ENCODE measurements at regions not wholly inside any gene's neighbourhood (a gene's known extent, or its start where the extent isn't known, plus 50 kb on each side); places are given as distances from the start of the nearest gene placed in this dataset.

DNA sequence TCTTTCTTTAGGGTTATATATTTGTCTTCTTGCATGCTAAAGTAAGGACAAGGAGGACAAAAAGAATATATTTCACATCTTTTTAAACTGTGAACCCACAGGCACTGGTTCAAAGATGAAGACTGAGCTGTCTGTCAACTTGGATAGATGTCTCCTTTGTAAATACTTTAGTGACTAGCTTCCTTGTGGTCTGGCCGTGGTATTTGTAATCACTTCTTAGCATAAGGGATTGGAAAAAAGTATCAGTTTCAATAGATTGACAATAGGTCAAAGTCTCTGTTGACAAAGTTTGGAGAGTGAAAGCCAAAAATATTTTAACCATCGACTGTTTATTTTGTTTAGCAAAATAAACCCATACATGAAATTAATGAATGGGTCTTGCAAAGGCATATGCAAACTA lies 91.4 kb downstream of the TMEM167A start:
- TF ChIP-seq TAF1 (IDR thresholded peaks at IDR 0.05; ENCODE audit: low read depth, low read length) (no peak), EZH2 (IDR thresholded peaks at IDR 0.05; ENCODE audit: low read depth, low read length, severe bottlenecking) (no peak), FOSL1 (IDR thresholded peaks at IDR 0.05; ENCODE audit: insufficient read depth, low read depth, low read length) (no peak), CEBPB (IDR thresholded peaks at IDR 0.05; ENCODE audit: low read depth, low read length) (no peak)
- TF ChIP-seq, protein P1, sequence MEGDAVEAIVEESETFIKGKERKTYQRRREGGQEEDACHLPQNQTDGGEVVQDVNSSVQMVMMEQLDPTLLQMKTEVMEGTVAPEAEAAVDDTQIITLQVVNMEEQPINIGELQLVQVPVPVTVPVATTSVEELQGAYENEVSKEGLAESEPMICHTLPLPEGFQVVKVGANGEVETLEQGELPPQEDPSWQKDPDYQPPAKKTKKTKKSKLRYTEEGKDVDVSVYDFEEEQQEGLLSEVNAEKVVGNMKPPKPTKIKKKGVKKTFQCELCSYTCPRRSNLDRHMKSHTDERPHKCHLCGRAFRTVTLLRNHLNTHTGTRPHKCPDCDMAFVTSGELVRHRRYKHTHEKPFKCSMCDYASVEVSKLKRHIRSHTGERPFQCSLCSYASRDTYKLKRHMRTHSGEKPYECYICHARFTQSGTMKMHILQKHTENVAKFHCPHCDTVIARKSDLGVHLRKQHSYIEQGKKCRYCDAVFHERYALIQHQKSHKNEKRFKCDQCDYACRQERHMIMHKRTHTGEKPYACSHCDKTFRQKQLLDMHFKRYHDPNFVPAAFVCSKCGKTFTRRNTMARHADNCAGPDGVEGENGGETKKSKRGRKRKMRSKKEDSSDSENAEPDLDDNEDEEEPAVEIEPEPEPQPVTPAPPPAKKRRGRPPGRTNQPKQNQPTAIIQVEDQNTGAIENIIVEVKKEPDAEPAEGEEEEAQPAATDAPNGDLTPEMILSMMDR (IDR thresholded peaks at IDR 0.05; ENCODE audit: control extremely low read depth in 1 of 3, insufficient read depth in 1 of 3, low read depth in 1 of 3, low read length in 3 of 3), result no peak

All from H1 (cell line).